Transverse colon (tissue), 3 donors: ENCODE measurements at regions not wholly inside any gene's neighbourhood (a gene's known extent, or its start where the extent isn't known, plus 50 kb on each side); places are given as distances from the start of the nearest gene placed in this dataset.

Experiments
- POLR2A ChIP-seq: fragments of 450-650 bp; IDR thresholded peaks from one replicate; pipeline ENCODE4 v1.6.1; 2016; ENCODE audit warnings: antibody characterized with exemption, mild to moderate bottlenecking, moderate library complexity
- POLR2AphosphoS5 ChIP-seq, 3 donors: sonication (generic); formaldehyde crosslinking; IDR thresholded peaks; one replicate each; pipeline ENCODE4 v1.6.1; 2016; ENCODE audit warnings: antibody characterized with exemption in 3 of 3

- TF ChIP-seq POLR2AphosphoS5 (IDR thresholded peaks at IDR 0.05) = no peak
- no peak for TF ChIP-seq POLR2A
Observed at GRCh38 chr12:47478426-47478825, 227.4 kb downstream of the RPAP3 start.
